Activated T-helper 1 cell treated with Interleukin-2 at 50 U/mL for 16 hours (primary cell): ENCODE measurements at regions not wholly inside any gene's neighbourhood (a gene's known extent, or its start where the extent isn't known, plus 50 kb on each side); places are given as distances from the start of the nearest gene placed in this dataset.

Source experiments
- DNase-seq: peaks from one replicate; pipeline ENCODE4 v3.0.0-alpha.2; 2020; ENCODE audit warnings: low read depth

- no peak for DNase-seq
Measured at GRCh38 chr2:128450211-128451024, 131.8 kb upstream of the HS6ST1 start.

- DNase-seq: no peak
Measured at GRCh38 chr2:128451084-128452023, 132.7 kb upstream of the HS6ST1 start.

GRCh38 chr2:128452024-128452411 lies 133.3 kb upstream of the HS6ST1 start:
- no peak for DNase-seq

GRCh38 chr2:128452536-128453530 lies 134.2 kb upstream of the HS6ST1 start:
- no peak for DNase-seq

GRCh38 chr2:128454980-128455720 lies 136.5 kb upstream of the HS6ST1 start:
- DNase-seq: no peak

GRCh38 chr2:128455721-128456050 lies 137.0 kb upstream of the HS6ST1 start:
- no peak for DNase-seq

- no peak for DNase-seq
Measured at GRCh38 chr2:128456281-128456680, 137.6 kb upstream of the HS6ST1 start.

GRCh38 chr2:128457006-128457604 lies 138.4 kb upstream of the HS6ST1 start:
- DNase-seq: no peak

GRCh38 chr2:128457716-128458115 lies 139.0 kb upstream of the HS6ST1 start:
- DNase-seq: no peak

- no peak for DNase-seq
Measured at GRCh38 chr2:128458505-128458904, 139.8 kb upstream of the HS6ST1 start.

- no peak for DNase-seq
Measured at GRCh38 chr2:128464456-128464855, 145.8 kb upstream of the HS6ST1 start.

- DNase-seq: no peak
Measured at GRCh38 chr2:128465246-128466170, 146.8 kb upstream of the HS6ST1 start.

GRCh38 chr2:128466376-128466775 lies 147.7 kb upstream of the HS6ST1 start:
- DNase-seq: no peak

- DNase-seq: no peak
Measured at GRCh38 chr2:128466776-128467175, 148.1 kb upstream of the HS6ST1 start.

GRCh38 chr2:128467321-128467969 lies 148.8 kb upstream of the HS6ST1 start:
- DNase-seq: no peak

- DNase-seq: no peak
Measured at GRCh38 chr2:128468186-128468920, 149.7 kb upstream of the HS6ST1 start.

- DNase-seq: no peak
Measured at GRCh38 chr2:128469203-128469602, 150.5 kb upstream of the HS6ST1 start.

GRCh38 chr2:128469875-128470274 lies 151.2 kb upstream of the HS6ST1 start:
- no peak for DNase-seq
